ENCODE measurements at regions not wholly inside any gene's neighbourhood (a gene's known extent, or its start where the extent isn't known, plus 50 kb on each side); places are given as distances from the start of the nearest gene placed in this dataset.

- no peak for DNase-seq (ENCODE audit: low read depth in 2 of 2)
These were observed 1434.7 kb downstream of the BRD1 start for GRCh38 chr22:48393041-48393370.

- DNase-seq (ENCODE audit: low read depth in 2 of 2) = no peak
These were observed 1435.9 kb downstream of the BRD1 start for GRCh38 chr22:48391820-48392219.

GRCh38 chr22:48391171-48391711, 1436.4 kb downstream of the BRD1 start:
- no peak for DNase-seq (ENCODE audit: low read depth in 2 of 2)

- DNase-seq (ENCODE audit: low read depth in 2 of 2) = no peak
These were observed 1437.8 kb downstream of the BRD1 start for GRCh38 chr22:48389916-48390315.

GRCh38 chr22:48382197-48382596, 1445.5 kb downstream of the BRD1 start:
- DNase-seq (ENCODE audit: low read depth in 2 of 2) = no peak

- no peak for DNase-seq (ENCODE audit: low read depth in 2 of 2)
These were observed 1447.5 kb downstream of the BRD1 start for GRCh38 chr22:48380016-48380665.

- no peak for DNase-seq (ENCODE audit: low read depth in 2 of 2)
These were observed 1448.3 kb downstream of the BRD1 start for GRCh38 chr22:48379371-48379770.

- DNase-seq (ENCODE audit: low read depth in 2 of 2) = no peak
These were observed 1449.0 kb downstream of the BRD1 start for GRCh38 chr22:48378673-48379072.

- no peak for DNase-seq (ENCODE audit: low read depth in 2 of 2)
These were observed 1450.5 kb downstream of the BRD1 start for GRCh38 chr22:48376936-48377712.

- DNase-seq (ENCODE audit: low read depth in 2 of 2) = no peak
These were observed 1451.2 kb downstream of the BRD1 start for GRCh38 chr22:48376428-48376827.

GRCh38 chr22:48373626-48374173, 1454.0 kb downstream of the BRD1 start:
- DNase-seq (ENCODE audit: low read depth in 2 of 2) = no peak

GRCh38 chr22:48372390-48372789, 1455.3 kb downstream of the BRD1 start:
- no peak for DNase-seq (ENCODE audit: low read depth in 2 of 2)

GRCh38 chr22:48371391-48371790, 1456.3 kb downstream of the BRD1 start:
- DNase-seq (ENCODE audit: low read depth in 2 of 2) = no peak

- no peak for DNase-seq (ENCODE audit: low read depth in 2 of 2)
These were observed 1457.0 kb downstream of the BRD1 start for GRCh38 chr22:48370508-48371325.

GRCh38 chr22:48369789-48370507, 1457.7 kb downstream of the BRD1 start:
- no peak for DNase-seq (ENCODE audit: low read depth in 2 of 2)

- no peak for DNase-seq (ENCODE audit: low read depth in 2 of 2)
These were observed 1458.6 kb downstream of the BRD1 start for GRCh38 chr22:48368975-48369525.

GRCh38 chr22:48367731-48368130, 1459.9 kb downstream of the BRD1 start:
- DNase-seq (ENCODE audit: low read depth in 2 of 2) = no peak

- DNase-seq (ENCODE audit: low read depth in 2 of 2) = no peak
These were observed 1461.1 kb downstream of the BRD1 start for GRCh38 chr22:48366591-48366990.

- no peak for DNase-seq (ENCODE audit: low read depth in 2 of 2)
These were observed 1461.6 kb downstream of the BRD1 start for GRCh38 chr22:48366056-48366455.

GRCh38 chr22:48365386-48365785, 1462.3 kb downstream of the BRD1 start:
- DNase-seq (ENCODE audit: low read depth in 2 of 2) = no peak
